GM18517 (cell line): ENCODE measurements at regions not wholly inside any gene's neighbourhood (a gene's known extent, or its start where the extent isn't known, plus 50 kb on each side); places are given as distances from the start of the nearest gene placed in this dataset.

Experiments used
- ATAC-seq: cut with Tn5 transposase; IDR thresholded peaks from one replicate; pipeline ENCODE4 v1.9.1; 2021; ENCODE audit warnings: mild to moderate bottlenecking, moderate library complexity; ENCODE audit not compliant: unreplicated experiment

- ATAC-seq = no peak
Measured at GRCh38 chr5:61621202-61621650, 289.2 kb downstream of the ZSWIM6 start.

GRCh38 chr5:61622156-61622555 is 290.1 kb downstream of the ZSWIM6 start:
- ATAC-seq = no peak

GRCh38 chr5:61623401-61624069 is 291.5 kb downstream of the ZSWIM6 start:
- ATAC-seq = no peak

GRCh38 chr5:61624553-61625136 is 292.6 kb downstream of the ZSWIM6 start:
- no peak for ATAC-seq

GRCh38 chr5:61625137-61625561 is 293.1 kb downstream of the ZSWIM6 start:
- ATAC-seq = no peak

GRCh38 chr5:61625681-61626621 is 293.9 kb downstream of the ZSWIM6 start:
- no peak for ATAC-seq

- no peak for ATAC-seq
Measured at GRCh38 chr5:61626639-61627282, 294.7 kb downstream of the ZSWIM6 start.

GRCh38 chr5:61627531-61627930 is 295.5 kb downstream of the ZSWIM6 start:
- no peak for ATAC-seq

- ATAC-seq = no peak
Measured at GRCh38 chr5:61630908-61631307, 298.9 kb downstream of the ZSWIM6 start.

- ATAC-seq = no peak
Measured at GRCh38 chr5:61631438-61631941, 299.4 kb downstream of the ZSWIM6 start.

GRCh38 chr5:61632064-61632463 is 300.0 kb downstream of the ZSWIM6 start:
- ATAC-seq = no peak

- no peak for ATAC-seq
Measured at GRCh38 chr5:61635271-61635670, 303.2 kb downstream of the ZSWIM6 start.

GRCh38 chr5:61637566-61637965 is 305.5 kb downstream of the ZSWIM6 start:
- no peak for ATAC-seq

GRCh38 chr5:61638476-61638875 is 306.4 kb downstream of the ZSWIM6 start:
- ATAC-seq = no peak

- ATAC-seq = no peak
Measured at GRCh38 chr5:61640179-61641021, 308.3 kb downstream of the ZSWIM6 start.

GRCh38 chr5:61641748-61642565 is 309.9 kb downstream of the ZSWIM6 start:
- no peak for ATAC-seq

- ATAC-seq = no peak
Measured at GRCh38 chr5:61647672-61648071, 315.6 kb downstream of the ZSWIM6 start.

- ATAC-seq = no peak
Measured at GRCh38 chr5:61649231-61649630, 317.2 kb downstream of the ZSWIM6 start.

- no peak for ATAC-seq
Measured at GRCh38 chr5:61649971-61650370, 317.9 kb downstream of the ZSWIM6 start.
